Nephron progenitor cell (in vitro differentiated cells): ENCODE measurements at regions not wholly inside any gene's neighbourhood (a gene's known extent, or its start where the extent isn't known, plus 50 kb on each side); places are given as distances from the start of the nearest gene placed in this dataset.
"Not testable (repeated sequence)": the region's sequence is repeated elsewhere in the genome, so short reads cannot be mapped to it uniquely, and the experiment has no call there.

Experiments
- DNase-seq: peaks from one replicate; pipeline ENCODE4 v3.0.0; 2021
- H3K27ac Mint-ChIP-seq: 2 replicates; pipeline ENCODE4 v1.8.0; 2021; ENCODE audit warnings: mild to moderate bottlenecking, moderate library complexity, mixed read lengths
- H3K27me3 Mint-ChIP-seq: 2 replicates; pipeline ENCODE4 v1.8.0; 2021; ENCODE audit warnings: mild to moderate bottlenecking, low read depth, mixed read lengths; ENCODE audit not compliant: poor library complexity
- H3K36me3 Mint-ChIP-seq: 2 replicates; pipeline ENCODE4 v1.8.0; 2021; ENCODE audit warnings: low read depth, mixed read lengths
- H3K4me1 Mint-ChIP-seq: 2 replicates; pipeline ENCODE4 v1.8.0; 2021; ENCODE audit warnings: mixed read lengths
- H3K4me3 Mint-ChIP-seq: 2 replicates; pipeline ENCODE4 v1.8.0; 2021; ENCODE audit warnings: mild to moderate bottlenecking, moderate library complexity, mixed read lengths
- H3K9me3 Mint-ChIP-seq: 2 replicates; pipeline ENCODE4 v1.8.0; 2021; ENCODE audit warnings: mild to moderate bottlenecking, moderate library complexity, mixed read lengths
- CTCF ChIP-seq: fragments of 200-600 bp; sonication (generic); IDR thresholded peaks from 2 replicates; pipeline ENCODE4 v1.5.0; 2021; ENCODE audit warnings: antibody characterized with exemption

GRCh38 chr5:164137095-164137494, 631.7 kb downstream of the MAT2B start:
- no peaks in the 10 kb centered on the region for H3K27me3 Mint-ChIP-seq
- H3K4me1 Mint-ChIP-seq, result no peaks in the 10 kb centered on the region
- no peak overlapping the region for H3K4me3 Mint-ChIP-seq
- no peak for DNase-seq
- no peak for TF ChIP-seq CTCF
- H3K36me3 Mint-ChIP-seq, result no peaks in the 10 kb centered on the region
- no peak overlapping the region for H3K27ac Mint-ChIP-seq
- peaks cover 14% of the 10 kb centered on the region for H3K9me3 Mint-ChIP-seq

GRCh38 chr5:164139423-164139822, 634.0 kb downstream of the MAT2B start:
- Mint-ChIP-seq H3K4me3 (no peak overlapping the region), H3K27me3 (peaks cover 5% of the 10 kb centered on the region), H3K4me1 (no peaks in the 10 kb centered on the region), H3K9me3 (no peaks in the 10 kb centered on the region), H3K27ac (no peak overlapping the region), H3K36me3 (no peaks in the 10 kb centered on the region)
- no peak for TF ChIP-seq CTCF
- DNase-seq, result no peak

GRCh38 chr5:164145458-164145857, 640.0 kb downstream of the MAT2B start:
- DNase-seq, result no peak
- TF ChIP-seq CTCF, result no peak

GRCh38 chr5:164146223-164146622, 640.8 kb downstream of the MAT2B start:
- Mint-ChIP-seq H3K9me3 (no peaks in the 10 kb centered on the region), H3K27ac (no peak overlapping the region), H3K27me3 (peaks cover 5% of the 10 kb centered on the region), H3K36me3 (no peaks in the 10 kb centered on the region), H3K4me3 (no peak overlapping the region), H3K4me1 (no peaks in the 10 kb centered on the region)
- no peak for DNase-seq
- TF ChIP-seq CTCF, result no peak

More at GRCh38 chr5:164145458-164145857, 640.0 kb downstream of the MAT2B start:
- Mint-ChIP-seq H3K27me3 (peaks cover 5% of the 10 kb centered on the region), H3K9me3 (no peaks in the 10 kb centered on the region), H3K27ac (no peak overlapping the region), H3K4me1 (no peaks in the 10 kb centered on the region), H3K36me3 (no peaks in the 10 kb centered on the region), H3K4me3 (no peak overlapping the region)

- no peak for TF ChIP-seq CTCF
- Mint-ChIP-seq H3K36me3 (no peaks in the 10 kb centered on the region), H3K27ac (no peak overlapping the region), H3K9me3 (no peaks in the 10 kb centered on the region), H3K27me3 (no peaks in the 10 kb centered on the region), H3K4me1 (no peaks in the 10 kb centered on the region), H3K4me3 (no peak overlapping the region)
- no peak for DNase-seq
These were observed 642.9 kb downstream of the MAT2B start for GRCh38 chr5:164148292-164148691.

- H3K4me3 Mint-ChIP-seq, H3K36me3 Mint-ChIP-seq, H3K27me3 Mint-ChIP-seq, H3K9me3 Mint-ChIP-seq, DNase-seq, H3K27ac Mint-ChIP-seq: not testable (repeated sequence)
- H3K4me1 Mint-ChIP-seq, result peaks cover 26% of the 10 kb centered on the region
These were observed 647.1 kb downstream of the MAT2B start for GRCh38 chr5:164152539-164152938.
